MM.1S (cell line): ENCODE measurements at regions not wholly inside any gene's neighbourhood (a gene's known extent, or its start where the extent isn't known, plus 50 kb on each side); places are given as distances from the start of the nearest gene placed in this dataset.

ENCODE experiments used
- DNase-seq: peaks from one replicate; pipeline ENCODE4 v3.0.0-alpha.2; 2015
- H2AFZ ChIP-seq: fragments of 300-600 bp; sonication (generic); 2 replicates; pipeline ENCODE4 v1.6.0; 2016; ENCODE audit warnings: antibody characterized with exemption, low read length
- H3F3A ChIP-seq: fragments of 300-600 bp; sonication (generic); 2 replicates; pipeline ENCODE4 v1.6.1; 2016; ENCODE audit warnings: mild to moderate bottlenecking, antibody characterized with exemption, low read length, moderate library complexity, mixed read lengths; ENCODE audit not compliant: insufficient read depth
- H3K27ac ChIP-seq: fragments of 300-600 bp; sonication (generic); 2 replicates; pipeline ENCODE4 v1.5.1; 2016; ENCODE audit warnings: mild to moderate bottlenecking, low read length
- H3K27me3 ChIP-seq: fragments of 300-600 bp; sonication (generic); replicated peaks from 2 replicates; pipeline ENCODE4 v1.6.0; 2016; ENCODE audit warnings: low read length; ENCODE audit not compliant: insufficient read depth
- H3K36me3 ChIP-seq: fragments of 300-600 bp; sonication (generic); replicated peaks from 2 replicates; pipeline ENCODE4 v1.6.1; 2016; ENCODE audit warnings: mild to moderate bottlenecking, low read length, mixed read lengths; ENCODE audit not compliant: insufficient read depth
- H3K4me1 ChIP-seq: fragments of 300-600 bp; sonication (generic); 2 replicates; pipeline ENCODE4 v1.6.1; 2016; ENCODE audit warnings: low read length, mixed read lengths
- H3K4me2 ChIP-seq: fragments of 300-600 bp; sonication (generic); 2 replicates; pipeline ENCODE4 v1.6.0; 2016; ENCODE audit warnings: low read depth, low read length
- H3K4me3 ChIP-seq: fragments of 300-600 bp; sonication (generic); 2 replicates; pipeline ENCODE4 v1.5.1; 2016; ENCODE audit warnings: low read length, mixed read lengths
- H3K79me2 ChIP-seq: fragments of 300-600 bp; sonication (generic); 2 replicates; pipeline ENCODE4 v1.6.1; 2016; ENCODE audit warnings: mixed run types, low read length, mixed read lengths
- H3K9ac ChIP-seq: fragments of 300-600 bp; sonication (generic); 2 replicates; pipeline ENCODE4 v1.6.1; 2016; ENCODE audit warnings: low read length, mixed read lengths
- H3K9me2 ChIP-seq: fragments of 300-600 bp; sonication (generic); replicated peaks from 2 replicates; pipeline ENCODE4 v1.6.1; 2016; ENCODE audit warnings: mild to moderate bottlenecking, low read length, mixed read lengths; ENCODE audit not compliant: insufficient read depth
- H3K9me3 ChIP-seq: fragments of 300-600 bp; sonication (generic); replicated peaks from 2 replicates; pipeline ENCODE4 v1.6.1; 2016; ENCODE audit warnings: mild to moderate bottlenecking, low read length, mixed read lengths; ENCODE audit not compliant: insufficient read depth
- H4K20me1 ChIP-seq: fragments of 300-600 bp; sonication (generic); 2 replicates; pipeline ENCODE4 v1.6.1; 2016; ENCODE audit warnings: mild to moderate bottlenecking, low read length, moderate library complexity, mixed read lengths; ENCODE audit not compliant: insufficient read depth
- CTCF ChIP-seq: fragments of 300-600 bp; sonication (generic); IDR thresholded peaks from 2 replicates; pipeline ENCODE4 v1.5.1; 2016; ENCODE audit warnings: antibody characterized with exemption, low read length, mixed read lengths
- EZH2 ChIP-seq: fragments of 300-600 bp; sonication (generic); optimal IDR thresholded peaks from 2 replicates; pipeline ENCODE3; 2017; ENCODE audit warnings: low read depth, mild to moderate bottlenecking, antibody characterized with exemption, low read length, mixed read lengths
- EZH2phosphoT487 ChIP-seq: fragments of 300-600 bp; sonication (generic); IDR thresholded peaks from 2 replicates; pipeline ENCODE4 v1.6.1; 2018; ENCODE audit warnings: antibody characterized with exemption, low read length

- no peaks in the 10 kb centered on the region for H3K9me2 ChIP-seq
- H4K20me1 ChIP-seq = no peaks in the 10 kb centered on the region
- H3K36me3 ChIP-seq = no peaks in the 10 kb centered on the region
- no peak overlapping the region for H3K4me3 ChIP-seq
- no peak for DNase-seq
- H3F3A ChIP-seq = no peaks in the 10 kb centered on the region
- H3K4me2 ChIP-seq = no peak overlapping the region
- H3K27ac ChIP-seq = no peak overlapping the region
- H3K79me2 ChIP-seq = no peaks in the 10 kb centered on the region
- no peak for TF ChIP-seq EZH2phosphoT487
- TF ChIP-seq EZH2 = no peak
- TF ChIP-seq CTCF = no peak
- no peak overlapping the region for H3K9ac ChIP-seq
- no peaks in the 10 kb centered on the region for H3K9me3 ChIP-seq
- no peaks in the 10 kb centered on the region for H3K27me3 ChIP-seq
- H2AFZ ChIP-seq = no peak overlapping the region
- no peaks in the 10 kb centered on the region for H3K4me1 ChIP-seq
Observed at GRCh38 chr11:15874704-15875103, 481.6 kb downstream of the SOX6 start.

- Histone ChIP-seq H3K9ac (no peak overlapping the region), H3K9me2 (no peaks in the 10 kb centered on the region), H3K27me3 (no peaks in the 10 kb centered on the region), H3K27ac (no peak overlapping the region), H3F3A (no peaks in the 10 kb centered on the region), H3K9me3 (no peaks in the 10 kb centered on the region), H3K4me2 (no peak overlapping the region), H3K79me2 (no peaks in the 10 kb centered on the region), H3K36me3 (no peaks in the 10 kb centered on the region), H2AFZ (no peak overlapping the region), H4K20me1 (no peaks in the 10 kb centered on the region), H3K4me1 (no peaks in the 10 kb centered on the region), H3K4me3 (no peak overlapping the region)
- TF ChIP-seq CTCF = no peak
- TF ChIP-seq EZH2 = no peak
- no peak for TF ChIP-seq EZH2phosphoT487
- DNase-seq = no peak
Observed at GRCh38 chr11:15875393-15875792, 481.0 kb downstream of the SOX6 start.

GRCh38 chr11:15875943-15876342, 480.4 kb downstream of the SOX6 start:
- Histone ChIP-seq H3K4me1 (no peaks in the 10 kb centered on the region), H3K36me3 (no peaks in the 10 kb centered on the region), H4K20me1 (no peaks in the 10 kb centered on the region), H3F3A (no peaks in the 10 kb centered on the region), H3K4me3 (no peak overlapping the region), H3K27ac (no peak overlapping the region), H2AFZ (no peak overlapping the region), H3K9ac (no peak overlapping the region), H3K9me2 (no peaks in the 10 kb centered on the region), H3K9me3 (no peaks in the 10 kb centered on the region), H3K27me3 (no peaks in the 10 kb centered on the region), H3K4me2 (no peak overlapping the region), H3K79me2 (no peaks in the 10 kb centered on the region)
- no peak for DNase-seq
- no peak for TF ChIP-seq CTCF
- TF ChIP-seq EZH2phosphoT487 = no peak
- TF ChIP-seq EZH2 = no peak
